ENCODE measurements at regions not wholly inside any gene's neighbourhood (a gene's known extent, or its start where the extent isn't known, plus 50 kb on each side); places are given as distances from the start of the nearest gene placed in this dataset.
A peak's percentile ranks its signal among the peaks of the same experiment; 100 is the strongest.

- no peak for DNase-seq
Observed at GRCh38 chr5:27312291-27312893, 274.0 kb upstream of the CDH9 start.

- no peak for DNase-seq
Observed at GRCh38 chr5:27311544-27311943, 273.2 kb upstream of the CDH9 start.

- DNase-seq, result no peak
Observed at GRCh38 chr5:27308153-27308552, 269.8 kb upstream of the CDH9 start.

GRCh38 chr5:27290172-27290571 lies 251.8 kb upstream of the CDH9 start:
- DNase-seq, result no peak

GRCh38 chr5:27276119-27276518 lies 237.7 kb upstream of the CDH9 start:
- no peak for DNase-seq

- DNase-seq, result no peak
Observed at GRCh38 chr5:27275345-27275744, 237.0 kb upstream of the CDH9 start.

GRCh38 chr5:27269766-27270165 lies 231.4 kb upstream of the CDH9 start:
- DNase-seq, result no peak

GRCh38 chr5:27267209-27267824 lies 228.9 kb upstream of the CDH9 start:
- no peak for DNase-seq

- DNase-seq, result no peak
Observed at GRCh38 chr5:27266184-27266583, 227.8 kb upstream of the CDH9 start.

- no peak for DNase-seq
Observed at GRCh38 chr5:27257696-27258095, 219.3 kb upstream of the CDH9 start.

GRCh38 chr5:27252911-27253310 lies 214.5 kb upstream of the CDH9 start:
- DNase-seq, result no peak

GRCh38 chr5:27242258-27242626 lies 203.9 kb upstream of the CDH9 start:
- peak; percentile 0 for DNase-seq

- DNase-seq, result peak; percentile 4
Observed at GRCh38 chr5:27241564-27242257, 203.3 kb upstream of the CDH9 start.

GRCh38 chr5:27240791-27241190 lies 202.4 kb upstream of the CDH9 start:
- DNase-seq, result no peak

GRCh38 chr5:27234916-27235315 lies 196.5 kb upstream of the CDH9 start:
- DNase-seq, result no peak

GRCh38 chr5:27221410-27221809 lies 183.0 kb upstream of the CDH9 start:
- DNase-seq, result no peak

- no peak for DNase-seq
Observed at GRCh38 chr5:27220752-27221151, 182.4 kb upstream of the CDH9 start.

GRCh38 chr5:27217977-27218376 lies 179.6 kb upstream of the CDH9 start:
- DNase-seq, result no peak

- no peak for DNase-seq
Observed at GRCh38 chr5:27217155-27217956, 179.0 kb upstream of the CDH9 start.

- no peak for DNase-seq
Observed at GRCh38 chr5:27216367-27216950, 178.1 kb upstream of the CDH9 start.

- DNase-seq, result no peak
Observed at GRCh38 chr5:27208051-27208450, 169.7 kb upstream of the CDH9 start.

GRCh38 chr5:27191786-27192510 lies 153.6 kb upstream of the CDH9 start:
- no peak for DNase-seq
